ENCODE measurements at regions not wholly inside any gene's neighbourhood (a gene's known extent, or its start where the extent isn't known, plus 50 kb on each side); places are given as distances from the start of the nearest gene placed in this dataset.

DNA sequence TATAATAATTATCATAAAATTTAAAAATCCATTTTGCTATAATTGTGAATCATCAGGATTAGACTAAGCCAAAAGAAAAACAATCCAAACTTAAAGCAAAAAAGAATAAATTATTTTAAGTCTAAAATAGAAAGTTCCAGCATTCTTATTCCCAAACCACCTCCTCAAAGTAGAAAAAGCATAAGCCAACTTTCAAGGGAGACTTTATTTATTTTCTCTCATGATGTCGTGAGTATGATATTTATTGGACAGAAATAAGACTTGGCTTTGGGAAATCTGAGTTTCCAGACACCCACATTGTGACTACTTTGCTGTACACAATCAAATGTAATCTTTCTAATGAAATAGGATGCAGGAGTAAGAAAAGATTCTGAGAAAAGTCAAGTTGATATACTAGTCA is 372.1 kb downstream of the MTRR start:
- H3K9me3 ChIP-seq (ENCODE audit: insufficient read depth, low read depth, low read length), result no peaks in the 10 kb centered on the region
- no CpG with 5 or more reads among the region's 1 CpG for WGBS
- no peak overlapping the region for H3K27ac ChIP-seq (ENCODE audit: low read depth, low read length)
- no peaks in the 10 kb centered on the region for H3K27me3 ChIP-seq (ENCODE audit: insufficient read depth, low read length)
- H3K4me1 ChIP-seq (ENCODE audit: insufficient read depth, low read length), result no peaks in the 10 kb centered on the region
- H3K36me3 ChIP-seq (ENCODE audit: insufficient read depth, low read length), result no peaks in the 10 kb centered on the region
- H3K4me3 ChIP-seq (ENCODE audit: low read length), result no peak overlapping the region
- no peak overlapping the region for H3K9ac ChIP-seq (ENCODE audit: low read depth, low read length)

GRCh38 chr5:8241558-8241957 is 372.6 kb downstream of the MTRR start:
- Histone ChIP-seq H3K27ac (ENCODE audit: low read depth, low read length) (no peak overlapping the region), H3K9ac (ENCODE audit: low read depth, low read length) (no peak overlapping the region), H3K9me3 (ENCODE audit: insufficient read depth, low read depth, low read length) (no peaks in the 10 kb centered on the region), H3K36me3 (ENCODE audit: insufficient read depth, low read length) (no peaks in the 10 kb centered on the region), H3K4me1 (ENCODE audit: insufficient read depth, low read length) (no peaks in the 10 kb centered on the region), H3K4me3 (ENCODE audit: low read length) (no peak overlapping the region), H3K27me3 (ENCODE audit: insufficient read depth, low read length) (no peaks in the 10 kb centered on the region)
- 85% methylated on average over 3 of the region's 3 CpGs for WGBS

GRCh38 chr5:8247049-8247899 is 378.3 kb downstream of the MTRR start:
- no peaks in the 10 kb centered on the region for H3K9me3 ChIP-seq (ENCODE audit: insufficient read depth, low read depth, low read length)
- 90% methylated on average over 7 of the region's 8 CpGs for WGBS
- H3K27me3 ChIP-seq (ENCODE audit: insufficient read depth, low read length), result no peaks in the 10 kb centered on the region
- no peaks in the 10 kb centered on the region for H3K36me3 ChIP-seq (ENCODE audit: insufficient read depth, low read length)
- H3K27ac ChIP-seq (ENCODE audit: low read depth, low read length), result no peak overlapping the region
- H3K4me1 ChIP-seq (ENCODE audit: insufficient read depth, low read length), result no peaks in the 10 kb centered on the region
- no peak overlapping the region for H3K9ac ChIP-seq (ENCODE audit: low read depth, low read length)
- no peak overlapping the region for H3K4me3 ChIP-seq (ENCODE audit: low read length)

GRCh38 chr5:8253376-8253775 is 384.4 kb downstream of the MTRR start:
- H3K27ac ChIP-seq (ENCODE audit: low read depth, low read length), result no peak overlapping the region
- no peaks in the 10 kb centered on the region for H3K36me3 ChIP-seq (ENCODE audit: insufficient read depth, low read length)
- H3K27me3 ChIP-seq (ENCODE audit: insufficient read depth, low read length), result no peaks in the 10 kb centered on the region
- H3K9me3 ChIP-seq (ENCODE audit: insufficient read depth, low read depth, low read length), result no peaks in the 10 kb centered on the region
- no peak overlapping the region for H3K4me3 ChIP-seq (ENCODE audit: low read length)
- no peaks in the 10 kb centered on the region for H3K4me1 ChIP-seq (ENCODE audit: insufficient read depth, low read length)
- no peak overlapping the region for H3K9ac ChIP-seq (ENCODE audit: low read depth, low read length)

- no peaks in the 10 kb centered on the region for H3K36me3 ChIP-seq (ENCODE audit: insufficient read depth, low read length)
- WGBS, result no CpG with 5 or more reads among the region's 2 CpGs
- H3K27me3 ChIP-seq (ENCODE audit: insufficient read depth, low read length), result no peaks in the 10 kb centered on the region
- no peak overlapping the region for H3K4me3 ChIP-seq (ENCODE audit: low read length)
- H3K9me3 ChIP-seq (ENCODE audit: insufficient read depth, low read depth, low read length), result no peaks in the 10 kb centered on the region
- no peak overlapping the region for H3K9ac ChIP-seq (ENCODE audit: low read depth, low read length)
- peaks cover 8% of the 10 kb centered on the region; the same call in 1 of the 2 replicates for H3K4me1 ChIP-seq (ENCODE audit: insufficient read depth, low read length)
- H3K27ac ChIP-seq (ENCODE audit: low read depth, low read length), result no peak overlapping the region
These were observed 385.7 kb downstream of the MTRR start for GRCh38 chr5:8254674-8255073.

- 92% methylated on average over 3 of the region's 3 CpGs for WGBS
- no peak overlapping the region for H3K27ac ChIP-seq (ENCODE audit: low read depth, low read length)
- no peak overlapping the region for H3K9ac ChIP-seq (ENCODE audit: low read depth, low read length)
- no peaks in the 10 kb centered on the region for H3K27me3 ChIP-seq (ENCODE audit: insufficient read depth, low read length)
- no peak overlapping the region for H3K4me3 ChIP-seq (ENCODE audit: low read length)
- no peaks in the 10 kb centered on the region for H3K9me3 ChIP-seq (ENCODE audit: insufficient read depth, low read depth, low read length)
- H3K36me3 ChIP-seq (ENCODE audit: insufficient read depth, low read length), result no peaks in the 10 kb centered on the region
- peaks cover 8% of the 10 kb centered on the region; the same call in 1 of the 2 replicates for H3K4me1 ChIP-seq (ENCODE audit: insufficient read depth, low read length)
These were observed 389.9 kb downstream of the MTRR start for GRCh38 chr5:8258801-8259200.

GRCh38 chr5:8270246-8270645 is 401.3 kb downstream of the MTRR start:
- Histone ChIP-seq H3K4me3 (ENCODE audit: low read length) (no peak overlapping the region), H3K36me3 (ENCODE audit: insufficient read depth, low read length) (no peaks in the 10 kb centered on the region), H3K27ac (ENCODE audit: low read depth, low read length) (no peak overlapping the region), H3K9me3 (ENCODE audit: insufficient read depth, low read depth, low read length) (no peaks in the 10 kb centered on the region), H3K4me1 (ENCODE audit: insufficient read depth, low read length) (no peaks in the 10 kb centered on the region), H3K27me3 (ENCODE audit: insufficient read depth, low read length) (no peaks in the 10 kb centered on the region), H3K9ac (ENCODE audit: low read depth, low read length) (no peak overlapping the region)
- 87% methylated on average over 2 of the region's 2 CpGs for WGBS

DNA sequence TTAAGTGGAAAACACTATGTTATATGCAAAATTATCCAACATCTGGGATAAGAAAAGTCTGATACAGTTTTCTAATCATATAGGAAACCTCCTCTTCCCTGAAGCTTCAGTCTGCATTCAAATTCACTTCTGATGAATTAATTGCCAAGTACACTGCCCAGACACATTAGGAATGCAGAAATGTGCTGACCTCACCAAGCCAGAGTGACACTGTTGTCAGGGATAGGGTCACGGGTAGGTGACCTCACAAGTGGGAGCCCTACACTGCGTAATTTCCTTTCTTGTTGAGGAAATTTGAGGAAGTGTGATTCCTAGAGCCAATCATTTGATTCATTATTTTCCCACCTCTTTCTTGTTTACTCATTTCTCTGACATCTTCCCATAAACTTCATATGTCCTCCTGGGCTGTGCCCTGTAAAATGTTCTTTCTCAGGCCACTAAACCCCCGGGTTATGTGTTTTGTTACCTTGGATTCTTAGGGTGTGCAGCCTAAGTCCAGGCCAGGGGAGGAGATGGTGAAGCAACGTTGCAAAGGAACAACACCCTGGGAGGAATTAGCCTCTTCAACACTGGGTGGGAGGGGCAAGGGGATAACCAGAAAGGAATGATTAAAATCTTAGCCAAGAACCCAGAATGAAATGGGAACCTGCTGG is 411.9 kb downstream of the MTRR start:
- Histone ChIP-seq H3K36me3 (ENCODE audit: insufficient read depth, low read length) (no peaks in the 10 kb centered on the region), H3K9ac (ENCODE audit: low read depth, low read length) (no peak overlapping the region), H3K4me3 (ENCODE audit: low read length) (no peak overlapping the region), H3K9me3 (ENCODE audit: insufficient read depth, low read depth, low read length) (no peaks in the 10 kb centered on the region), H3K27ac (ENCODE audit: low read depth, low read length) (no peak overlapping the region), H3K27me3 (ENCODE audit: insufficient read depth, low read length) (no peaks in the 10 kb centered on the region), H3K4me1 (ENCODE audit: insufficient read depth, low read length) (no peaks in the 10 kb centered on the region)
- WGBS, result 59% methylated on average over 4 of the region's 4 CpGs

DNA sequence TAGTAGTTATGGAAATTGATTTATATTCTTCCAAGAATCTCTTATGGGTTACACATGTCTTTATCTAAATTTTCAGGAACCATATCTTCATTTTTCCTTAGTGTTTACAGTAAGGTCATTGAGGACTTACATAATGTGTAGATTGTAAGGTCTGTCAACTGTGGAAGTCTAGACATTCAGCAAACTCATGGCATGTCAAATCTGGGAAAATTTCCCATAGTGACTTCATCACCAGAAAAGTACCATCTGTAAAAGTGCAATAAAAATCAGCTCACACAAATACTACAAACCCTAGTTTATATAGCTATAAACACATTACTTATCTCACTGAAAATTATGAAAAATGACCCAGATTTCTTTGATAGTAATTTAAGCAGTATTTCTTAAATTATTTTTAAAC is 419.4 kb downstream of the MTRR start:
- Histone ChIP-seq H3K27ac (ENCODE audit: low read depth, low read length) (no peak overlapping the region), H3K9me3 (ENCODE audit: insufficient read depth, low read depth, low read length) (no peaks in the 10 kb centered on the region), H3K4me3 (ENCODE audit: low read length) (no peak overlapping the region)

GRCh38 chr5:8288897-8289516 is 420.1 kb downstream of the MTRR start:
- Histone ChIP-seq H3K4me1 (ENCODE audit: insufficient read depth, low read length) (no peaks in the 10 kb centered on the region), H3K27ac (ENCODE audit: low read depth, low read length) (no peak overlapping the region), H3K9me3 (ENCODE audit: insufficient read depth, low read depth, low read length) (no peaks in the 10 kb centered on the region), H3K4me3 (ENCODE audit: low read length) (no peak overlapping the region), H3K9ac (ENCODE audit: low read depth, low read length) (no peak overlapping the region), H3K36me3 (ENCODE audit: insufficient read depth, low read length) (no peaks in the 10 kb centered on the region), H3K27me3 (ENCODE audit: insufficient read depth, low read length) (no peaks in the 10 kb centered on the region)
- WGBS, result 95% methylated on average over 6 of the region's 6 CpGs

More for the DNA sequence above, 419.4 kb downstream of the MTRR start:
- Histone ChIP-seq H3K4me1 (ENCODE audit: insufficient read depth, low read length) (no peaks in the 10 kb centered on the region), H3K27me3 (ENCODE audit: insufficient read depth, low read length) (no peaks in the 10 kb centered on the region), H3K9ac (ENCODE audit: low read depth, low read length) (no peak overlapping the region), H3K36me3 (ENCODE audit: insufficient read depth, low read length) (no peaks in the 10 kb centered on the region)

DNA sequence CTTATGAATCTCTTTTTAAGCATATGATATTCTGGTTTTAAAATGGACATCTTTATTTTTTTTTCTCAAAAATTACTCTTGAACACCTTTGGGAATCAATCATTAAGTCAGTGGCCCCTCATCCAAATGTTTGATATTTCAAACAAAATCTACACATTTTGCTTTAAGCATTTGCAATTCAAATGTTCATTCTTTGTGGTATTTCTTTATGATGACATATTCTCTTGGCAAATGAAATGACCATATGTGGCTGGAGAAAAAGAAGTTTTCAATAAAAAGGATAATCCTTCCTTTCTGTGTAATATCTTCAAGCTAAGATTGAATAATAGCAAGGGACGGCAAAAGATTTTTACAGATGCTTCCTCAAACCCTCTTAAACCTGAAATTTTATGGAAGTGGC is 420.8 kb downstream of the MTRR start:
- Histone ChIP-seq H3K4me1 (ENCODE audit: insufficient read depth, low read length) (no peaks in the 10 kb centered on the region), H3K4me3 (ENCODE audit: low read length) (no peak overlapping the region), H3K27me3 (ENCODE audit: insufficient read depth, low read length) (no peaks in the 10 kb centered on the region), H3K36me3 (ENCODE audit: insufficient read depth, low read length) (no peaks in the 10 kb centered on the region), H3K9ac (ENCODE audit: low read depth, low read length) (no peak overlapping the region), H3K27ac (ENCODE audit: low read depth, low read length) (no peak overlapping the region), H3K9me3 (ENCODE audit: insufficient read depth, low read depth, low read length) (no peaks in the 10 kb centered on the region)
- WGBS, result no CpG with 5 or more reads among the region's 1 CpG

All from HUES64 (cell line).